Neuronal stem cell (in vitro differentiated cells): ENCODE measurements at regions not wholly inside any gene's neighbourhood (a gene's known extent, or its start where the extent isn't known, plus 50 kb on each side); places are given as distances from the start of the nearest gene placed in this dataset.

Experiments used
- DNase-seq: peaks from one replicate; pipeline ENCODE4 v3.0.0-alpha.2; 2013; ENCODE audit warnings: low spot score
- H2AFZ ChIP-seq: one replicate; pipeline ENCODE4 v1.6.1; 2013; ENCODE audit warnings: mild to moderate bottlenecking, low read length, inconsistent platforms
- H2AK5ac ChIP-seq: 2 replicates; pipeline ENCODE4 v1.6.1; 2013; ENCODE audit warnings: low read depth, mild to moderate bottlenecking, inconsistent platforms, low read length, moderate library complexity, mixed read lengths
- H2BK120ac ChIP-seq: 2 replicates; pipeline ENCODE4 v1.6.1; 2013; ENCODE audit warnings: low read depth, mild to moderate bottlenecking, inconsistent platforms, low read length, moderate library complexity, mixed read lengths
- H2BK12ac ChIP-seq: one replicate; pipeline ENCODE4 v1.6.1; 2013; ENCODE audit warnings: low read length, inconsistent platforms
- H2BK15ac ChIP-seq: 2 replicates; pipeline ENCODE4 v1.6.1; 2013; ENCODE audit warnings: mild to moderate bottlenecking, low read length, inconsistent platforms, mixed read lengths
- H2BK5ac ChIP-seq: one replicate; pipeline ENCODE4 v1.6.1; 2013; ENCODE audit warnings: inconsistent platforms, mild to moderate bottlenecking, low read length, moderate library complexity
- H3K14ac ChIP-seq: one replicate; pipeline ENCODE4 v1.6.1; 2013; ENCODE audit warnings: low read length, inconsistent platforms
- H3K18ac ChIP-seq: 2 replicates; pipeline ENCODE4 v1.6.1; 2013; ENCODE audit warnings: low read length, inconsistent platforms
- H3K23ac ChIP-seq: 2 replicates; pipeline ENCODE4 v1.6.1; 2013; ENCODE audit warnings: low read depth, mild to moderate bottlenecking, mixed read lengths, low read length, inconsistent platforms; ENCODE audit not compliant: poor library complexity
- H3K27ac ChIP-seq: replicated peaks from 3 replicates; pipeline ENCODE4 v1.5.1; 2013; ENCODE audit warnings: low read length, inconsistent platforms
- H3K27me3 ChIP-seq, 3 experiments: 2 replicates each; pipeline ENCODE4 v1.6.1; 2013; ENCODE audit warnings: low read length in 3 of 3, mild to moderate bottlenecking in 2 of 3, inconsistent platforms in 1 of 3, low read depth in 1 of 3, mixed read lengths in 1 of 3, moderate library complexity in 1 of 3; ENCODE audit not compliant: control insufficient read depth in 3 of 3, insufficient read depth in 3 of 3
- H3K36me3 ChIP-seq, 2 donors: replicated peaks in 1 of 2; 2 replicates each; pipeline ENCODE4 v1.6.1; 2013; ENCODE audit warnings: low read length in 2 of 2; ENCODE audit not compliant: control insufficient read depth in 2 of 2, insufficient read depth in 2 of 2
- H3K4ac ChIP-seq: 2 replicates; pipeline ENCODE4 v1.6.1; 2013; ENCODE audit warnings: inconsistent platforms, mild to moderate bottlenecking, low read length, moderate library complexity
- H3K4me1 ChIP-seq, 2 donors: 1 replicate in 1 of 2; 2 replicates in 1 of 2; pipeline ENCODE4 v1.6.1; 2013; ENCODE audit warnings: low read length in 2 of 2, low read depth in 1 of 2; ENCODE audit not compliant: control insufficient read depth in 2 of 2, insufficient read depth in 1 of 2
- H3K4me2 ChIP-seq: one replicate; pipeline ENCODE4 v1.6.1; 2013; ENCODE audit warnings: mild to moderate bottlenecking, low read length, inconsistent platforms; ENCODE audit not compliant: insufficient read depth, poor library complexity, severe bottlenecking
- H3K4me3 ChIP-seq, 2 donors: 2 replicates each; pipeline ENCODE4 v1.5.1; 2013; ENCODE audit warnings: low read length in 2 of 2, mild to moderate bottlenecking in 2 of 2, inconsistent platforms in 1 of 2, moderate library complexity in 1 of 2
- H3K79me1 ChIP-seq: one replicate; pipeline ENCODE4 v1.6.1; 2013; ENCODE audit warnings: low read depth, mild to moderate bottlenecking, inconsistent platforms, low read length, moderate library complexity
- H3K9ac ChIP-seq: one replicate; pipeline ENCODE4 v1.6.1; 2013; ENCODE audit warnings: mild to moderate bottlenecking, low read depth, low read length, inconsistent platforms; ENCODE audit not compliant: poor library complexity
- H3K9me3 ChIP-seq, 2 donors: replicated peaks in 1 of 2; 2 replicates each; pipeline versions ENCODE3 to v1.6.1; 2013; ENCODE audit warnings: low read length in 2 of 2, mild to moderate bottlenecking in 2 of 2, inconsistent platforms in 1 of 2, low read depth in 1 of 2, mixed read lengths in 1 of 2, moderate library complexity in 1 of 2; ENCODE audit not compliant: control insufficient read depth in 2 of 2, insufficient read depth in 1 of 2
- H4K8ac ChIP-seq: one replicate; pipeline ENCODE4 v1.6.1; 2013; ENCODE audit warnings: low read depth, mild to moderate bottlenecking, inconsistent platforms, low read length, moderate library complexity
- H4K91ac ChIP-seq: one replicate; pipeline ENCODE4 v1.6.1; 2013; ENCODE audit warnings: low read length, low read depth, mild to moderate bottlenecking, inconsistent platforms; ENCODE audit not compliant: poor library complexity
- WGBS, 2 donors: extraction: QIAGEN DNeasy Blood & Tissue Kit; methylation state at CpG; one replicate each; pipeline ENCODE4 v1.1.7; 2013; ENCODE audit warnings: missing lambda C conversion rate in 2 of 2, mixed read lengths in 1 of 2; ENCODE audit not compliant: insufficient read length in 2 of 2, insufficient replicate concordance in 1 of 2; ENCODE audit errors: extremely low coverage in 2 of 2; 5-methylcytosine and 5-hydroxymethylcytosine counted together

DNA sequence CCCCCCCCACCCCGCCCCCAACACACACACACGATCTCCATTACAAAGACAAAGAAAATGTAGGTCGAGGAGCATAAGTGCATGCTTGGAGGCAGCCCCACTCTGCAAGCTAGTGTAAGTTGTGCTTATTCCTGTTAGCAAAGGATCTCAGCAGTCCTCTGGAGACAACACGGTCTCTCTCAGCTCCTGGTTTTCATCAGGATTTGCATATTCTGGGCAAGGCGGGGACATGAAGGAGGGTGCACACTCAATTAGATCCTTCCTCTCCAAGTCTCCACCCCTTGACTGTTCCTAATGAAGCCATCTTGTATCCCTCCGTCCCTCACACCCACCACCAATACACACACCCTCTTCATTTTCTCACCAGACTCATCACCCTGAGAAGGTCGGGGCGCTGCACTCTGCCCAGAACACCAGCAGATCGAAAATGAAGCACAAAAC lies 63.8 kb downstream of the MRPL46 start:
- H3K27ac ChIP-seq = no peak overlapping the region
- H3K23ac ChIP-seq = no peak overlapping the region
- no CpG with 5 or more reads among the region's 9 CpGs for WGBS, 2 donors
- H2BK120ac ChIP-seq = no peak overlapping the region
- no peak overlapping the region for H4K8ac ChIP-seq
- H3K18ac ChIP-seq = no peak overlapping the region
- no peak overlapping the region for H2BK12ac ChIP-seq
- H4K91ac ChIP-seq = no peak overlapping the region
- H3K79me1 ChIP-seq = no peaks in the 10 kb centered on the region
- H3K4me2 ChIP-seq = no peak overlapping the region
- H2BK5ac ChIP-seq = no peak overlapping the region
- peaks cover 0 to 11% (median 0%) of the 10 kb centered on the region in 3 experiments for H3K27me3 ChIP-seq
- DNase-seq = no peak
- no peak overlapping the region for H3K9ac ChIP-seq
- H3K4me1 ChIP-seq = peaks cover 0 to 7% of the 10 kb centered on the region in 2 donors
- H3K14ac ChIP-seq = no peak overlapping the region
- H2BK15ac ChIP-seq = no peak overlapping the region
- no peak overlapping the region for H3K4me3 ChIP-seq
- H2AFZ ChIP-seq = peak overlapping the region; percentile 39
- H3K9me3 ChIP-seq = peaks cover 0 to 2% of the 10 kb centered on the region in 2 donors
- no peak overlapping the region for H2AK5ac ChIP-seq
- H3K4ac ChIP-seq = no peak overlapping the region
- H3K36me3 ChIP-seq = no peaks in the 10 kb centered on the region

DNA sequence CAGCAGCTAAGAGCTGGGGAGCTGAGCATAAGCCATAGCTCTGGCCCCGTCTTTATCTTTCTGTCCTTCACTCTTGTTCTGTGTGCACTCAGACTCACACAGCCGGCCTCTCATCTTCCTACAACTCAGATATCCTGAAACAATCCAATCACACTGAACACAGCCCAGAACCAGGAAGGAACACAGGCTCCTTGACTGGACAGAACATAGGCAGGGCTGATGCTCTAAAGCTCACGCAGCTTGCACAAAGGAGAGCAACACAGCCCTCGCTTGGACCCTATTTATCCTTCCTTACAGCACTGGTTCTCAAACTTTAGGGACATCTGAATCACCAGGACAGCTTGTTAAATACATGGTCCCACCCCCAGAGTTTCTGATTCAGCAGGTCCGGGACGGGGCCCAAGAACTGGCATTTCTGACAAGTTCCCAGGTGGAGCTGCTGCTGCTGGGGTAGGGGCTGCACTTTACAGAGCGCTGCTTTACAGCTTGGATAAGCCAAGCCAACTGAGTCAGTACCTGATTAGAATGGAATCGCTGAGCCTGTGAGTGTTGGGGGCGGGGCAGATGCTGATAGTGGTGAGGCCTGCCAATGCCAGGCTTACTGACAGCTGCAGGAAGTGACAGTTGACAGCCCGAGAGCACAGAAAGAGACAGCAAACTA lies 65.1 kb downstream of the MRPL46 start:
- H2AK5ac ChIP-seq = no peak overlapping the region
- no peak overlapping the region for H3K4ac ChIP-seq
- H3K9ac ChIP-seq = no peak overlapping the region
- H4K91ac ChIP-seq = no peak overlapping the region
- H3K18ac ChIP-seq = peak overlapping the region; percentile 37
- no peak overlapping the region for H2BK120ac ChIP-seq
- no peak overlapping the region for H3K27ac ChIP-seq
- no peaks in the 10 kb centered on the region for H3K36me3 ChIP-seq
- WGBS, 2 donors = no CpG with 5 or more reads among the region's 10 CpGs
- no peak overlapping the region for H2BK15ac ChIP-seq
- no peak overlapping the region for H2BK12ac ChIP-seq
- H2AFZ ChIP-seq = no peak overlapping the region
- no peak for DNase-seq
- H4K8ac ChIP-seq = no peak overlapping the region
- H3K4me3 ChIP-seq = no peak overlapping the region
- peaks cover 0 to 11% (median 0%) of the 10 kb centered on the region in 3 experiments for H3K27me3 ChIP-seq
- peaks cover 0 to 2% of the 10 kb centered on the region in 2 donors for H3K9me3 ChIP-seq
- H3K23ac ChIP-seq = no peak overlapping the region
- H3K14ac ChIP-seq = no peak overlapping the region
- H3K4me1 ChIP-seq = peaks cover 0 to 7% of the 10 kb centered on the region in 2 donors
- no peak overlapping the region for H2BK5ac ChIP-seq
- H3K4me2 ChIP-seq = no peak overlapping the region
- H3K79me1 ChIP-seq = no peaks in the 10 kb centered on the region

DNA sequence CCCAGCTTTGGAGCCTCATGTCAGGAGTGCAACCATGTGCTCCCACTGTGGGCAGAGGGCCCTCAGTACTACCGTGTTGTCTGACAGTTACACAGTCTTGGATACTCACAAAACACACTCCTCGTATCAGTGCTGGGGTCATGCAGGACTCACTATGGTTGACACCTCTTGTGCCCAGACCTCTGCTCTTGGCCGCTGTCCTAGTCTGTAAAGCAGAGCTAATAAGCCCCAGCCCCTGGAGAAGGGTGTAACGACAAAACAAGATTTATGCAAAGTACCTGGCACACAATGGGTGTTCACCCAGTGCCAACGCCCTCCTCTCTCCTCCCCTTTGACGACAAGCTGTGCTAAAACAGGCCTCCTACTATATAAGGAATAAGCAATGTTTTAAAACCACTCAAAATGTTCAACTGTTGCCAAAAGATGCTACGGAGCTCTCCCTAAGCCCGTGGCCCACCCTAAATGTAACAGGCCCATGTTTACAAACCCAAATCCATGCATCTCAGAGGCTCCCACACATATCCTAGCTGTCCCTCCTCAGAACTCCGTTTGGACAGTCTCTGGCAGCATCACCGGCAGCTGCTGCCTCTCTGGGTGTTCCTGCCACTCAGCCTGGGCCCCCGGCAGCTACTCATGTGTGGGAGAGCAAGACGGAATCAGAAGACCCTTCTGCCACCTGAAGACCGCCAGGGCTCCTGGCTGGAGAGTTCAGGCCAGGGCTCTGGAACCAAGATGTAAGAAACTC lies 65.8 kb downstream of the MRPL46 start:
- H2BK12ac ChIP-seq = no peak overlapping the region
- H2BK120ac ChIP-seq = no peak overlapping the region
- no peaks in the 10 kb centered on the region for H3K79me1 ChIP-seq
- no CpG with 5 or more reads among the region's 13 CpGs for WGBS, 2 donors
- H3K4me1 ChIP-seq = peaks cover 0 to 8% of the 10 kb centered on the region in 2 donors
- no peak overlapping the region for H3K4me2 ChIP-seq
- H3K9me3 ChIP-seq = peaks cover 0 to 2% of the 10 kb centered on the region in 2 donors
- no peak overlapping the region for H4K91ac ChIP-seq
- H4K8ac ChIP-seq = no peak overlapping the region
- no peak overlapping the region for H3K23ac ChIP-seq
- H3K27ac ChIP-seq = no peak overlapping the region
- no peak overlapping the region for H2AK5ac ChIP-seq
- H3K4me3 ChIP-seq = no peak overlapping the region
- no peaks in the 10 kb centered on the region for H3K36me3 ChIP-seq
- H2BK15ac ChIP-seq = no peak overlapping the region
- no peak overlapping the region for H3K9ac ChIP-seq
- no peak overlapping the region for H2AFZ ChIP-seq
- H3K4ac ChIP-seq = no peak overlapping the region
- H3K14ac ChIP-seq = no peak overlapping the region
- peaks cover 0 to 11% (median 0%) of the 10 kb centered on the region in 3 experiments for H3K27me3 ChIP-seq
- H2BK5ac ChIP-seq = no peak overlapping the region
- H3K18ac ChIP-seq = peak overlapping the region; percentile 37
- no peak for DNase-seq

DNA sequence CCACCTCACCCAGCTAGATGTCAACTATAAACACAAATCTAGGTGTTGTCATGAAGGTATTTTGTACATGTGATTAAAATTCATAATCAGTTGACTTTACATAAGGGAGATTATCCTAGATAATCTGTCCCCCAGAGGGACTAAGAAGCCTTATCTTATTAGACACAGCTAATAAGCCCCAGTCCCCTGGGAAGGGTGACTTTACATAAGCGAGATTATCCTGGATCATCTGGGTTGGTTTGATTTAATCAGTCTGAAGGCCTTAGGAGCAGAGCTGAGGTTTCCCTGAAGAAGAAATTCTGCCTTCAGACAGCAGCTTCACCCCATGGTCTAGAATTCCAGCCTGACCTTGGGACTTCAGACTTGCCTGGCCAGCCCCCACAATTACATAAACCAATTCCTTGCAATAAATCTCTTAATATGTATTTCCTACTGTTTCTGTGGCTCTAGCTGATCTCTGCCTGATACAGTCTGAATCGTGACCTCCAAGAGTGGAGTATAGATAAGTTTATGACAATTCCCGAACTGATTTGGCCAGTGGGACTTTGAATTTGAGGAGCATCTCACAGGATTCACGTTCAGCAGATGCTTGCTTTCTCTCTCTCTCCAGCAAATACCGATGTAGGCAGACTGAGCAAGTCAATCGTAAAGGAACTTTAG lies 66.5 kb downstream of the MRPL46 start:
- H4K91ac ChIP-seq = no peak overlapping the region
- no peak overlapping the region for H3K4ac ChIP-seq
- no peak overlapping the region for H3K23ac ChIP-seq
- no peak overlapping the region for H2BK120ac ChIP-seq
- no peak overlapping the region for H2BK5ac ChIP-seq
- H4K8ac ChIP-seq = no peak overlapping the region
- no peak overlapping the region for H3K18ac ChIP-seq
- H3K14ac ChIP-seq = no peak overlapping the region
- H2BK12ac ChIP-seq = no peak overlapping the region
- no peak overlapping the region for H2AK5ac ChIP-seq
- H3K79me1 ChIP-seq = no peaks in the 10 kb centered on the region
- H3K9me3 ChIP-seq = peaks cover 0 to 2% of the 10 kb centered on the region in 2 donors
- no peak overlapping the region for H3K4me3 ChIP-seq
- peaks cover 0 to 11% (median 0%) of the 10 kb centered on the region in 3 experiments for H3K27me3 ChIP-seq
- H2AFZ ChIP-seq = no peak overlapping the region
- H3K9ac ChIP-seq = no peak overlapping the region
- no peak overlapping the region for H2BK15ac ChIP-seq
- no peak for DNase-seq
- H3K4me1 ChIP-seq = peaks cover 0 to 11% of the 10 kb centered on the region in 2 donors
- no peak overlapping the region for H3K27ac ChIP-seq
- no peak overlapping the region for H3K4me2 ChIP-seq
- WGBS, 2 donors = no CpG with 5 or more reads among the region's 6 CpGs
- no peaks in the 10 kb centered on the region for H3K36me3 ChIP-seq
